ENCODE measurements at regions not wholly inside any gene's neighbourhood (a gene's known extent, or its start where the extent isn't known, plus 50 kb on each side); places are given as distances from the start of the nearest gene placed in this dataset.

DNA sequence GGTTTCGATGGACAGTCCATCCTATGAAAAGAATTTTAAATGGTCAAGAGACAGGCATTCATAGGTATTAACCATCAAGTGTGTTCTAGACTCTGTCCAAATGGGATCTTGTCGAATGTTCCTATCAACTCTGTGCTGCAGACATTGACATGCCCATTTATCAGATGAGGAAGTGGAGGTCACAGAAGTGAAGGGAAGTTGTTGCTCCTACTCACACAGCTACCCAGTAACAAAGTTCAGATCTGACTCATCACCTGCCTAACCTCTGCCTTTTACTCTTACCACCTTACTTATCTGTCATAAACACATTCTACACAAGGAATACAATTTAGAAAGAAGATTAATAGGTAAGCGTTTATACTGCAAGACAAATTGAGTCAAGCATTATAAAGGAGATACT, 426.2 kb upstream of the BRINP1 start:
- intact Hi-C loops (cut with micrococcal nuclease): no loop called here
- Mint-ChIP-seq H3K9me3 (peaks cover 0 to 7% (median 0%) of the 10 kb centered on the region in 8 donors), H3K4me3 (no peak overlapping the region)

DNA sequence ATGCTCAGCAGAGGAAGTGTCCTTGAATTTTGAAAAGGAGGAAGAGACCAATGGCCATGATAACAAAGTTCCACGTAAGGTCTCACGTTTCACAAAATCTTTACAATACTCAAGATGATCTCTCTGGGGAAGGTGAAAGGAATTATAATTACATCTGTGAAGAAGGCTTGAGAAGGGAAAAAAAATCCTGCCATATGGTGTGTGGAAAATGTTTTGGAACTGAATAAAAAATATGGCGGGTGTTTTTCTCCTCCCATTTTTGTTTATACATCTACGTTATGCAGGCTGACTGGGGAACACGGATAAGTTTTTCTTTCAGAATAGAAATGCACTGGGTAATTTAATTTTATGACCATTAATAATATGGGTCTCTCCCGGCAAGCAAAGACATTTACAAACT, 425.6 kb upstream of the BRINP1 start:
- no peak overlapping the region for H3K4me3 Mint-ChIP-seq
- CTCF ChIA-PET (ENCODE audit: partially characterized antibody): no interaction called here
- intact Hi-C loops (cut with micrococcal nuclease): no loop called here

More for the DNA sequence above, 426.2 kb upstream of the BRINP1 start:
- Histone ChIP-seq H3K27me3 (ENCODE audit: insufficient read depth, low read length) (no peaks in the 10 kb centered on the region), H3K9me3 (ENCODE audit: control insufficient read depth in 1 of 2, low read length in 2 of 2) (no peaks in the 10 kb centered on the region), H3K4me1 (ENCODE audit: insufficient read depth, low read length) (no peaks in the 10 kb centered on the region), H3K4me3 (ENCODE audit: low read length in 2 of 2) (no peak overlapping the region), H3K27ac (ENCODE audit: low read depth, low read length) (no peak overlapping the region), H3K36me3 (ENCODE audit: insufficient read depth, low read length) (no peaks in the 10 kb centered on the region)
- Mint-ChIP-seq H3K27me3 (no peaks in the 10 kb centered on the region), H3K27ac (no peak overlapping the region), H3K4me1 (no peaks in the 10 kb centered on the region), H3K36me3 (no peaks in the 10 kb centered on the region)
- no peak for DNase-seq
- CTCF ChIA-PET (ENCODE audit: partially characterized antibody): no interaction called here
- POLR2A ChIA-PET (ENCODE audit: partially characterized antibody): no interaction called here

DNA sequence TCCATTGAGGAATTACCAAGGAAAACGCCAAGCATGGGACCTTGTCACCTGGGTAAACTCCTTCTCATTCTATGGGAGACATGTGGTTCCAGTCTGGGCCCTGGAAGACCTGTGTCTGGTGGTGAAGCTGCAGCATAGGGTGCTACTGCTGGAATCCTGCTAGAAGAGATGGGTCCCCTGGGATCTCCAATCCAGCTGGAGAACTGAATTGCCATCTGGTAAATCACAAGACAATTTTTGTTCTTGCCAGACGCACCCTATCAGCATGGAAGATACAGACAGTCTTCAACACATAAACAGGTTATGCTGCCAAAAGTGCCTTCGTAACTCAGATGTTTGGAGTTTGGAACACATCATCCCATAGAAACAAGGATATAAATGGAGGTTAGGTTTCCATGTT, 424.0 kb upstream of the BRINP1 start:
- intact Hi-C loops (cut with micrococcal nuclease): no loop called here

More for the DNA sequence above, 425.6 kb upstream of the BRINP1 start:
- no peaks in the 10 kb centered on the region for H3K4me1 Mint-ChIP-seq
- no peaks in the 10 kb centered on the region for H3K4me1 ChIP-seq (ENCODE audit: insufficient read depth, low read length)
- H3K36me3 ChIP-seq (ENCODE audit: insufficient read depth, low read length): no peaks in the 10 kb centered on the region
- H3K27me3 ChIP-seq (ENCODE audit: insufficient read depth, low read length): no peaks in the 10 kb centered on the region
- no peaks in the 10 kb centered on the region for H3K36me3 Mint-ChIP-seq
- DNase-seq: no peak
- H3K9me3 Mint-ChIP-seq: peaks cover 0 to 7% (median 0%) of the 10 kb centered on the region in 8 donors
- no peak overlapping the region for H3K27ac Mint-ChIP-seq
- POLR2A ChIA-PET (ENCODE audit: partially characterized antibody): no interaction called here
- H3K27me3 Mint-ChIP-seq: no peaks in the 10 kb centered on the region
- H3K9me3 ChIP-seq (ENCODE audit: control insufficient read depth in 1 of 2, low read length in 2 of 2): no peaks in the 10 kb centered on the region
- H3K27ac ChIP-seq (ENCODE audit: low read depth, low read length): no peak overlapping the region
- no peak overlapping the region for H3K4me3 ChIP-seq (ENCODE audit: low read length in 2 of 2)

DNA sequence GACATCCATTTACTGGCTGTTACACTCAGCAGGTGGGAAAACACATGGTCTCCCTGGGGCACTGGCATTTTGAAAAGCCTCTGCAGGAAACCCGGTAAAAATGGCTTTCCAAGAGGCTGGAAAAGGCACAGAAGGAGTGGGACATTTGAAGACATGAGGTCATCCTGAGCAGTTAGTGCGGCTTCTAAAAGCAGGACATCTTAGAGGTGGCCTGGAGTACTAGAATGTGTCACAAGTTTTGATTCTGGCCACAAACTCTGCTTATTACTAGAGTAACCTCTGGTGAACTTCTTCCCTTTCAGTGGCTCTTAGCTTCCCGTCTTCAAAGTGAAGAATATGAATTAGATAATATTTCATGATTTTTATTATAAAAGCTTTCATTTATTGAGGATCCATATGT, 423.0 kb upstream of the BRINP1 start:
- Histone ChIP-seq H3K36me3 (ENCODE audit: insufficient read depth, low read length) (no peaks in the 10 kb centered on the region), H3K9me3 (ENCODE audit: control insufficient read depth in 1 of 2, low read length in 2 of 2) (no peaks in the 10 kb centered on the region), H3K4me3 (ENCODE audit: low read length in 2 of 2) (no peak overlapping the region), H3K4me1 (ENCODE audit: insufficient read depth, low read length) (no peaks in the 10 kb centered on the region), H3K27ac (ENCODE audit: low read depth, low read length) (no peak overlapping the region), H3K27me3 (ENCODE audit: insufficient read depth, low read length) (no peaks in the 10 kb centered on the region)
- Mint-ChIP-seq H3K27ac (no peak overlapping the region), H3K9me3 (peaks cover 0 to 7% (median under 1%) of the 10 kb centered on the region in 8 donors), H3K27me3 (no peaks in the 10 kb centered on the region), H3K36me3 (no peaks in the 10 kb centered on the region), H3K4me3 (no peak overlapping the region), H3K4me1 (no peaks in the 10 kb centered on the region)
- POLR2A ChIA-PET (ENCODE audit: partially characterized antibody): no interaction called here
- no peak for DNase-seq
- CTCF ChIA-PET (ENCODE audit: partially characterized antibody): no interaction called here
- intact Hi-C loops (cut with micrococcal nuclease): no loop called here

More for the DNA sequence above, 424.0 kb upstream of the BRINP1 start:
- Histone ChIP-seq H3K4me3 (ENCODE audit: low read length in 2 of 2) (no peak overlapping the region), H3K27ac (ENCODE audit: low read depth, low read length) (no peak overlapping the region), H3K36me3 (ENCODE audit: insufficient read depth, low read length) (no peaks in the 10 kb centered on the region), H3K9me3 (ENCODE audit: control insufficient read depth in 1 of 2, low read length in 2 of 2) (no peaks in the 10 kb centered on the region), H3K27me3 (ENCODE audit: insufficient read depth, low read length) (no peaks in the 10 kb centered on the region), H3K4me1 (ENCODE audit: insufficient read depth, low read length) (no peaks in the 10 kb centered on the region)
- H3K36me3 Mint-ChIP-seq: no peaks in the 10 kb centered on the region
- no peak overlapping the region for H3K4me3 Mint-ChIP-seq
- no peaks in the 10 kb centered on the region for H3K27me3 Mint-ChIP-seq
- CTCF ChIA-PET (ENCODE audit: partially characterized antibody): no interaction called here
- DNase-seq: no peak
- no peaks in the 10 kb centered on the region for H3K4me1 Mint-ChIP-seq
- H3K9me3 Mint-ChIP-seq: peaks cover 0 to 7% (median under 1%) of the 10 kb centered on the region in 8 donors
- H3K27ac Mint-ChIP-seq: no peak overlapping the region
- POLR2A ChIA-PET (ENCODE audit: partially characterized antibody): no interaction called here

DNA sequence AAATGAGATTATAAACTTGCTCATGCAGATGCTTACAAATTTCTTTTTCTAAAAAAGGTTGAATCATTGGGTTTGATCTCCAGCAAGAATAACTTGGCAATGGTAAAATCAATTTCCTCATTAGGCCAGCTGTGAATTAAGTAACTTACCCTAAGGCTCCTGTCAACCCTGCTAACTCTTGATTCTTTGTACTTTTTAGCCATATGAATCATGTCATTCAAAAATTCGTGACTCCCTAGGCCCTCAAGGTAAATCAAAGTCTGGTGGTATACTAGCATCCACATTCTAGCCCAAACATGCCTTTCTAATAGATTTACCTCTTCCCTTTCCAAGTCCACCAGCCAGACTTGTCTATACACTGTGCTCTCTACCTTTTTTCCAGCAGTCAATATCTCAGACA, 420.8 kb upstream of the BRINP1 start:
- Histone ChIP-seq H3K27me3 (ENCODE audit: insufficient read depth, low read length) (no peaks in the 10 kb centered on the region), H3K4me3 (ENCODE audit: low read length in 2 of 2) (no peak overlapping the region), H3K36me3 (ENCODE audit: insufficient read depth, low read length) (no peaks in the 10 kb centered on the region), H3K4me1 (ENCODE audit: insufficient read depth, low read length) (no peaks in the 10 kb centered on the region), H3K27ac (ENCODE audit: low read depth, low read length) (no peak overlapping the region), H3K9me3 (ENCODE audit: control insufficient read depth in 1 of 2, low read length in 2 of 2) (no peaks in the 10 kb centered on the region)
- H3K4me1 Mint-ChIP-seq: no peaks in the 10 kb centered on the region
- H3K27ac Mint-ChIP-seq: no peak overlapping the region
- no peaks in the 10 kb centered on the region for H3K27me3 Mint-ChIP-seq
- H3K4me3 Mint-ChIP-seq: no peak overlapping the region
- intact Hi-C loops (cut with micrococcal nuclease): no loop called here
- H3K9me3 Mint-ChIP-seq: peaks cover 0 to 7% (median 1%) of the 10 kb centered on the region in 8 donors
- no peaks in the 10 kb centered on the region for H3K36me3 Mint-ChIP-seq
- no peak for DNase-seq
- ChIA-PET POLR2A (ENCODE audit: partially characterized antibody) (no interaction called here), CTCF (ENCODE audit: partially characterized antibody) (no interaction called here)

DNA sequence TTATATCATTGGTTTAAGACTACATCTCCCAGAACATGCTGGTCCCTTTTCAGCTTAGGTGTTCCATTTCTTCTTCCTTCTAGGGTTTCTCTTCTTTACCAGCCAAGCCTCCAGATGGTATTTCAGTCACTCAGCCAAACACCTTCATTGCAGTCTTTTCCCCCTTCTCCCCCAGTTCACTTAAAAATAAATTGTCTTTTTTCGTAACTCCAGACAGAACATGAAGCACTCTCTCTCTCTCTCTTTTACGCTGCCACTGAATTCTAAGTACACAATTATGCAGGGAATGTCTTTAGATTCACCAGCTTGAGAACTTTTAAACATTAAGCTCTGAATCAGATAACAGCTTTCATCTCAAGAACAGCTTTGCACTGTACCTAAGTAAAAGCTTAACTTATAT, 419.7 kb upstream of the BRINP1 start:
- no peaks in the 10 kb centered on the region for H3K27me3 Mint-ChIP-seq
- no peak overlapping the region for H3K27ac ChIP-seq (ENCODE audit: low read depth, low read length)
- DNase-seq: no peak
- H3K27ac Mint-ChIP-seq: no peak overlapping the region
- H3K4me3 Mint-ChIP-seq: no peak overlapping the region
- intact Hi-C loops (cut with micrococcal nuclease): no loop called here
- ChIA-PET POLR2A (ENCODE audit: partially characterized antibody) (no interaction called here), CTCF (ENCODE audit: partially characterized antibody) (no interaction called here)
- H3K27me3 ChIP-seq (ENCODE audit: insufficient read depth, low read length): no peaks in the 10 kb centered on the region
- no peaks in the 10 kb centered on the region for H3K4me1 ChIP-seq (ENCODE audit: insufficient read depth, low read length)
- no peaks in the 10 kb centered on the region for H3K36me3 Mint-ChIP-seq
- peaks cover 0 to 7% (median 1%) of the 10 kb centered on the region in 8 donors for H3K9me3 Mint-ChIP-seq
- no peaks in the 10 kb centered on the region for H3K4me1 Mint-ChIP-seq
- no peaks in the 10 kb centered on the region for H3K9me3 ChIP-seq (ENCODE audit: control insufficient read depth in 1 of 2, low read length in 2 of 2)
- no peaks in the 10 kb centered on the region for H3K36me3 ChIP-seq (ENCODE audit: insufficient read depth, low read length)
- H3K4me3 ChIP-seq (ENCODE audit: low read length in 2 of 2): no peak overlapping the region

DNA sequence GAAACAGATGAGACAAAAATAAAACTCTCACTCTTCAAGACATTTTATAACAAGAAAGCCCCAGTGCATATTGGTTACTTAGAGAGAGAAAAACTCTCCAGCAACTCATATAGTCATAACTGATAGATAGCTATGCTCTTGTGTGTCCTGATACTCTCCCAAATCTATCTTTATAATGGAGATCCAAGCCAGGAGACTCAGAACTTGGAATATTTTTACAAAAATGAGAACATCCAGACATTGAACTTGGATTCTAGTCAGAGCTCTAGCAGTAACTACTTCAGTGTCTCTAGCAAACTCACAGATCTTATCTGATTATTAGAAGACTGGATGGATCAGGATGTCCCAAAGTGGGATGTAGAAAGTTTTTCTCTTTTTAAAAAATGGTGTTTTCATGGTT, 412.7 kb upstream of the BRINP1 start:
- H3K9me3 Mint-ChIP-seq: peaks cover 0 to 5% (median 3%) of the 10 kb centered on the region in 8 donors
- ChIA-PET POLR2A (ENCODE audit: partially characterized antibody) (no interaction called here), CTCF (ENCODE audit: partially characterized antibody) (no interaction called here)
- intact Hi-C loops (cut with micrococcal nuclease): no loop called here
- no peaks in the 10 kb centered on the region for H3K36me3 ChIP-seq (ENCODE audit: insufficient read depth, low read length)
- H3K27me3 ChIP-seq (ENCODE audit: insufficient read depth, low read length): no peaks in the 10 kb centered on the region
- no peaks in the 10 kb centered on the region for H3K9me3 ChIP-seq (ENCODE audit: control insufficient read depth in 1 of 2, low read length in 2 of 2)
- no peak overlapping the region for H3K27ac Mint-ChIP-seq
- H3K4me1 Mint-ChIP-seq: no peaks in the 10 kb centered on the region
- DNase-seq: no peak
- no peak overlapping the region for H3K4me3 ChIP-seq (ENCODE audit: low read length in 2 of 2)
- H3K27me3 Mint-ChIP-seq: no peaks in the 10 kb centered on the region
- no peaks in the 10 kb centered on the region for H3K4me1 ChIP-seq (ENCODE audit: insufficient read depth, low read length)
- H3K36me3 Mint-ChIP-seq: no peaks in the 10 kb centered on the region
- no peak overlapping the region for H3K27ac ChIP-seq (ENCODE audit: low read depth, low read length)
- H3K4me3 Mint-ChIP-seq: no peak overlapping the region

DNA sequence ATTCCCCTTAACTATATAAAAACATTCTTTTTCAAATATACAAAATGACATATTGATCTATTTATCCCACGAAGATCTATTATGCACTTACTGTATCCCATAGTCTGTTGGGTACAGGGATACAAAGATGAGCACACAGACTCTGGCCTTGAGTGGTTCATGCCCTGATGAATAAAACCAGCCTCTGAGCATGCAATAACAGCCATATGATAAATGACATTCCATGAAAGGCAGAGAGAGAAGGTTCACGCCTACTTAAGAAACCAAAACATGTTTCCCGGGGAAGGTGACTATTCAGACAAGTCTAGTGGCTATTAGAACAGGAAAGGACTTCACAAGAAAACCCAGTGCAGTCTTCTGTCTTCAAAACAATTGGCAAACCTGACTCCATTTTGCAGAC, 406.2 kb upstream of the BRINP1 start:
- no peak overlapping the region for H3K4me3 ChIP-seq (ENCODE audit: low read length in 2 of 2)
- Mint-ChIP-seq H3K27ac (no peak overlapping the region), H3K27me3 (no peaks in the 10 kb centered on the region), H3K4me1 (no peaks in the 10 kb centered on the region), H3K36me3 (no peaks in the 10 kb centered on the region), H3K9me3 (peaks cover 0 to 4% (median under 1%) of the 10 kb centered on the region in 8 donors), H3K4me3 (no peak overlapping the region)
- CTCF ChIA-PET (ENCODE audit: partially characterized antibody): no interaction called here
- H3K9me3 ChIP-seq (ENCODE audit: control insufficient read depth in 1 of 2, low read length in 2 of 2): no peaks in the 10 kb centered on the region
- H3K36me3 ChIP-seq (ENCODE audit: insufficient read depth, low read length): no peaks in the 10 kb centered on the region
- no peaks in the 10 kb centered on the region for H3K27me3 ChIP-seq (ENCODE audit: insufficient read depth, low read length)
- DNase-seq: no peak
- intact Hi-C loops (cut with micrococcal nuclease): no loop called here
- H3K27ac ChIP-seq (ENCODE audit: low read depth, low read length): no peak overlapping the region
- POLR2A ChIA-PET (ENCODE audit: partially characterized antibody): no interaction called here
- no peaks in the 10 kb centered on the region for H3K4me1 ChIP-seq (ENCODE audit: insufficient read depth, low read length)
